GM21515 (cell line): ENCODE measurements at regions not wholly inside any gene's neighbourhood (a gene's known extent, or its start where the extent isn't known, plus 50 kb on each side); places are given as distances from the start of the nearest gene placed in this dataset.
"Not testable (repeated sequence)": the region's sequence is repeated elsewhere in the genome, so short reads cannot be mapped to it uniquely, and the experiment has no call there.

Source experiments
- ATAC-seq: cut with Tn5 transposase; IDR thresholded peaks from one replicate; pipeline ENCODE4 v1.9.1; 2021; ENCODE audit not compliant: unreplicated experiment

DNA sequence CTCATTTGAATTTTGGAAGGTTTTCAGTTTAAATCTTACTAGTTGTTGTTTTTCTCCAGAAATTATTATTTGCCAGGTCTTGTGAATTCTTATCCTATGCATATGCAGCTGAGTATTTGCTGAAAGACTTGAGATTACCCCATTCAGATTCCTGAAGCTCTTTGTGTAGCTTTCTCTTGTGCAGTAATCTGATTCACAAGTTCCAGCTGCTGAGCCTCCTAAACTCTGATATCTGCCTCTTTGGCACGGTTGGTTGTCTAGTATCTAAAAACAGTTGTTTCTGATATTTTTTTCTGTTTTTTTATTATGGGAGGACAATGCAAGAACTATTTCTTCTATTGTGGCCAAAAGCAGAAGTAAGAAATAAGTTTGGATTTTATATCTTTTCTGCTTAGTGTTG is 863.9 kb upstream of the MANEA start:
- no peak for ATAC-seq

DNA sequence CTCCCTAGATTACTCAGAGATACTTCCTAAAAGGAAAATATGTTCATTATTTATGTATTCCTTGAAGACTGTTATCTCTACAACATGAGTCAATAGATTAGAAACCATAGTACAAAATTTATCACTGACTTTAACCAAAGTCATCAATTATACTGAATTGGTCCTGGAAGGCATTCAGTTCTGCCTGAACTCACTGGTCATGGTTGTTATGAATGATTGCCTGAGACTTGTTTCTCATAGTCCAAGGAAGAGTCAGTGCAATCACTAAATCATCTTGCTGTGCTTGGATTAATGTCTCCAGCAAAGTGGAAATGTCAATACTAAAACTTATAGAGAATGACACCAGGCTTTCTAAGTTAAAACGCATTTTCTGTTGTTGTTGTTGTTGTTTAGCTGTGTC is 878.6 kb upstream of the MANEA start:
- ATAC-seq = no peak

DNA sequence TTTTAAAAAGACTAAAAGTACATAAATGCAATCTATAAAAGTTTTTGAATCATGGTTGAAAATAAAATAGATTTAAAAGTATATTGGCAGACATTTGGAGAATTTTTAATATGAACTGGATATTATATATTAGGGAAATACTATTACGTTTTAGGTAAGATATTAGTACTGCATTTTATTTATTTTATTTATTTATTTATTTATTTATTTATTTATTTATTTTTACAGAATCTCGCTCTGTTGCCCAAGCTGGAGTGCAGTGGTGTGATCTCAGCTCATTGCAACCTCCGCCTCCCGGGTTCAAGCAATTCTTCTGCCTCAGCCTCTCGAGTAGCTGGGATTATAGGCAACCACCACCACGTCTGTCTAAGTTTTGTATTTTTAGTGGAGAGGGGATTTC is 890.1 kb upstream of the MANEA start:
- not testable (repeated sequence) for ATAC-seq

DNA sequence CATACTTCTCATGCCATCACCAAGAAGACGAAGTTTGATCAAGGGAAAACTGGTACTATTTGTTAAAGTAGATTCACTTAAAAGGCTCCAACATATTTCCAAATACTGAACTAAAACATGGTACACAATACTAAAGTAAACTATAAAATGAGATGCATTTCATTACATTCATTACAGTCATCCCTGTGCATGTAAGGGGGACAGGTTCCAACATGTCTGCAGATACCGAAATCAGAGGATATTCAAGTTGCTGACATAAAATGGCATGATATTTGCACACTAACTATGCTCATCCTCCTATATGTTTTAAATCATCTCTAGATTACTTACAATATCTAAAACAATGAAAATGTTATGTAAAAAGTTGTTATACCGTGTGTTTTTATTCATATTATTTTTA is 893.9 kb upstream of the MANEA start:
- no peak for ATAC-seq

DNA sequence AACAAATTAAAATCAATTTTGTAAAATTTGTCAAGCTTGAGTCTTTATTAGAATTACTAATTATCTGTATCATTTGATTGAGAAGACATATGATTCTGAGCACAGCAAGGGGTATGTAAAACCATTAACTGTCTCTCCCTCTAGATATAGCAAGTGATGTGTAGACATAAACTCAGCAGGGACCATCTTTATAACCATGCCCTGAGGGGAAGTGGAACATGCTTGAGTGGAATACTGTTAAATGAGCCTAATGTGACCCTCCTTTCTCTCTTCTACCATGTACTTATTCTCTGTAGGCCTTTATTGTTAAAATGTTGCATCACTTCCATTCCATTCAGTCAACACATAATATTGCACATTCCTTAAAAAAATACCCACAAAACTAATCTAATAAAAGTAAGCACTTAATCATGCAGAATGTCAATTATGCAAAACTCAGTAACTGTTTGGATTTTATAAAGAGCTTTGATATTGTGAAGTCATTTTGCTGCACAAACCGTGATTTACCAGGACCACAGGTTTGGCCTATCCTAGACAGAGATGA is 896.6 kb upstream of the MANEA start:
- no peak for ATAC-seq

DNA sequence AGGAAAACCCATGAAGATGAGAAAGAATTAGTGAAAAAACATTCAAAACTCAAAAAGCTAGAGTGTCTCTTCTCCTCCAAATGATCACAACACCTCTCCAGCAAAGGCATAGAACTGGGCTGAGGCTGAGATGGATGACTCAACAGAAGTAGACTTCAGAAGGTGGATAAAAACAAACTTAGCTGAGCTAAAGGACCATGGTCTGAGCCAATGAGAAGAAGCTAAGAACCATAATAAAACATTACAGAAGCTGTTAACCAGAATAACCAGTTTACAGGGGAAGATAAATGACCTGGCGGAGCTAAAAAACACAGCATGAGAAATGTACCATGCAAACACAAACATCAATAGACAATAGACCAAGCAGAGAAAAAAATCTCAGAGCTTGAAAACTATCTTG is 904.1 kb upstream of the MANEA start:
- ATAC-seq = no peak

DNA sequence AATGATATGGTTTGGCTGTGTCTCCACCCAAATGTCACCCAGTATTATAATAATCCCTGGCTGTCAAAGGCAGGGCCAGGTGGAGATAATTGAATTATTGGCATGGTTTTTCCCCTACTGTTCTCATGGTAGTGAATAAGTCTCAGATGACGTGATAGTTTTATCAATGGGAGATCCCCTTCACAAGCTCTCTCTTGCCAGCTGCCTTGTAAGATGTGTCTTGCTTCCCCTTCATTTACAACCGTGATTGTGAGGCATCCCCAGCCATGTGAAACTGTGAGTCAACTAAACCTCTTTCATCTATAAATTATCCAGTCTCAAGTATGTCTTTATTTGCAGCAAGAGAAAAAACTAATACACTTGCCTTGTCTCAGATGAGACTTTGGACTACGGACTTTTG is 907.3 kb upstream of the MANEA start:
- ATAC-seq = no peak

DNA sequence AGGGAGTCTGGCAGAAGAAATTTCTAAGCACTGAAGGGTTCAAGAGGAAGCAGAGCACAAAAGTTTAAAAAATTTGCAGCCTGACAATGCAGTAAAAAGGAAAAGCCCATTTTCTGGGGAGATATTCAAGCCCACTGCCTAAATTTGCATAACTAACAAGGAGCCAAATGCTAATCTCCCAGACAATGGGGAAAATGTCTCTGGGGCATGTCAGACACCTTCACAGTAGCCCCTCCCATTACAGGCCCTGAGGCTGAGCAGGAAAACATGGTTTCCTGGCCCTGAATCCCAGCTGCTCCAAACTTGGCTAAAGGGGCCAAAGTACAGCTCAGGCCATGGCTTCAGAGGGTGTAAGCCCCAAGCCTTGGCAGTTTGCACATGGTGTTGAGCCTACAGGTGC is 908.5 kb upstream of the MANEA start:
- ATAC-seq = no peak

DNA sequence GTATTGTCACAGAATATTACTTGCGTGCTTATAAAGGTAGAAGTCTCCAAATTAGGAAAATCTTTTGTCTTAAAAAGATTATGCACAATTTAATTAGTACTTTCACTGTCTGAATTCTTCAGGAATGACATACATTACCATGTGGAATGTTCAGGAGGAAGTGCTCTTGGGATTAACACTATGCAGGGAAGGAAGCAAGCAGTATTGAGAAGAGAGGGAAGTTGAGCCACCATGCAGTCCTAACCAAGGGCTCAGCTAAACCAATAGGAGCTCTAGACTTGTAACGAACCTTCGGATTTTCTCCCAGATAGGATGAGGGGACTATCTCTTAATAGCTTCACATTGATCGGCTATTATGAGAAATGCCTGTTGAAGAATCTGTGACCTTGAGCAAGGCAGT is 918.4 kb upstream of the MANEA start:
- no peak for ATAC-seq

DNA sequence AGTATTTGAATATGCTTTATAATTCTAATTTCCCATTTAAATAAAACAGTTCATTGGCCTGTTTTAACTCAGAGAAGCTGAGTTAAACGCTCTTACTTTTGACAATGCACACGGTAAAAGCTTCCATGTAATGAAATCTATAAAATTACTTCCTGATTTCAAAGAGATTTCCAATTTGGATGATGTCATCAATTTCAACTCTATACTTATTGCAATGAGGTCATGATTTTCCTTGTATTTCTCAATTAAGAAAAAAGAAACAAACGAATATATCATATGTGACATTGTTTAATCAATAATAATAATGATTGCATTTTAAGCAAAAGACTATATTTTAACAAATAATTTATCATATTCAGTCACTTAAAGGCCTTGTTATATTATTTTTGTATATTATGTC is 926.1 kb upstream of the MANEA start:
- no peak for ATAC-seq

DNA sequence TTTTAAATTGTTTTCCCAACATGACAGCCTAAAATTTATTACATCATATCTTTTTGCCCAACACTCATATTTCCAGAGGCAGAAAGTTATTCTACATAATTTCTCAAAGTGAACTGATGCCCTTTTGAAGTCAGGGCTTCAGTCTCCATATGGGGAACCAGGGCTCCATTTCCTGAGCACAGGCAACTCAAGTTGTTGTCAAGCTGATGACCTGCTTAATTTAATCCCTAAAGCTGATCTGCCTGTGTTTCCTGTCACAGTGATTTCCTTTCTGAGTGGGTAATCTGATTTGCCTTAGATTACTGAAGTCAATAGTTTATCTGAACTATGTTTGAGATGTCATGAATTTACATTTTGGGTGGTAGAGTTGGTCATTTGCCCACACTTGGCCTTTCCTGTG is 932.1 kb upstream of the MANEA start:
- ATAC-seq = no peak

DNA sequence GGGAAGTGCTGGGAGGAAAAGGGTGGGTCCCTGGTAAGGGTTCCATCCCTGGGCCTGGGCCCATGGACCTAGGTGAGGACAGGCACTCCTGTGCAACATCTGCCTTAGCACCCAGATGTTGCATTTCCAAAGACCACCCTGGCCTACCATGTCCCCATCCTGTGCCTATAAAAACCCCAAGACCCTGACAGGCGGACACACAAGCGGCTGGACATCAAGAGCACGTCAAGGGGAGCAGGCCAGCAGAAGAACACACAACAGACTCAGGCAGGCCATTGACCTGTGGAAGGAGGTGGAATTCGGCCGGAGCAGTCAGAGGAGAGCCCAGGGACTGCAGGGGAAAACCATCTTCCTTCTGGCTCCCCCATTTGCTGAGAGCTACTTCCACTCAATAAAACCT is 937.8 kb upstream of the MANEA start:
- no peak for ATAC-seq

DNA sequence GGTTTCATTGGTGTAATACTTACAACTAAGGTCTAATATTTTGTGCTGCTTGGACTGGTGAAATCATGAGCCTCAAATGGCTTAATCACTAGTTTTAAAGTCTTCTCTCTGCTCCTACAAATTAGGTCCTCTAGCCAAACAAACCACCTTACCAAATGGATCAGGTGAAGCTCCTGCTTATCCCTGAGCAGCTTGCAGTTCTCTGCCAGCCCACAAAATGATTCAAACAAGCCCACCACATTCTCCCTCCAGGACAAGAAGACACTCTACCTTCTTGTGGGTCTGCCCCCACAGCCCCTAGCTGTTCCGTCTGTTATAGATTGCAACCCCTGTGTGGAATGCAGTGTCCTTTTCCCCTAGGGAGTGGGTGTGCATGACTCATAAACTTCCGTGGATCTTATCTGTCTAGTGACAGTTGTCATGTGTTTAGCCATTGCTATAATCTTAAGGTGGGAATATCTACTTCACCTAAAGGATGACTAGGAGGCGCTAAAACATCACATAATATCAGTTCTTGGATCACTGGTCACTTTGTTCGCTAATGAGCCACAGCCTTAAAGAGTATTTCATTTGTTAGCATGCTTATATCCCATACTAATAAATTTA is 940.5 kb upstream of the MANEA start:
- ATAC-seq = no peak

DNA sequence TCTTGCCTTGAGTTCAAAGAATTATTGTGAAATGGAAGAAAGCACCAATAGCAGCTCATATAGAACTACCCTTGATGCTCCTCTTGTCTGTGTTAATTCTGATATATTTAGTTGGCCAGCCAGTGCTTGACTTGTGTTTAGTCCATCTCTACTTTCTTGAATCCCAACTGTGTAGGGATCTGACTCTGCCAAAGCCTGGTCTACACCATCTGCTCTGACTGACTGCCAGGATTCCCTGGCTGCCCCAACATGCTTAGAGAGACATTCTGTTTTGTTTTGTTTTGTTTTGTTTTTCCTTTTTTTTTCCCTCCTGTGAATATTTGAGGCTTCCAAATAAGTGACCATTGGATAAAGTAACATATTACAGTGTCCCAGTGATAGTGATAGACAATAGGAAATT is 953.7 kb upstream of the MANEA start:
- ATAC-seq = no peak

DNA sequence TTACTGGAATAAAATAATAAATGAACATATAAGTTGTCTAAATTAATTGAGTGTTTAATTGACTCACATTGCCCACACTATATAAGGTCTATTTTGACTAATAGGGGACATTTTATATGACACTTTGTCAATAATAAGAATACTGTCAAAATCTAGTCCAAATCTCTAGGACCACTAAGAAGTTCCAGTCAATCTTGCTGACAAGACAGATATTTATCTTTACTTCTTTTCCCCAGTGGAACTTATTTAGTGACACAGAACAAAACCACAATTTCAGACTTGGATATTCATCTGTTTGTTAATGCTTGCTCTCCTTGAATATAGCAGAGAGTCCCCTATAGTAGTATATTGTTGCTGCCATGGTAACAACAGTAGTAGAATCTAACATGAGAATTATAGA is 954.6 kb upstream of the MANEA start:
- no peak for ATAC-seq

DNA sequence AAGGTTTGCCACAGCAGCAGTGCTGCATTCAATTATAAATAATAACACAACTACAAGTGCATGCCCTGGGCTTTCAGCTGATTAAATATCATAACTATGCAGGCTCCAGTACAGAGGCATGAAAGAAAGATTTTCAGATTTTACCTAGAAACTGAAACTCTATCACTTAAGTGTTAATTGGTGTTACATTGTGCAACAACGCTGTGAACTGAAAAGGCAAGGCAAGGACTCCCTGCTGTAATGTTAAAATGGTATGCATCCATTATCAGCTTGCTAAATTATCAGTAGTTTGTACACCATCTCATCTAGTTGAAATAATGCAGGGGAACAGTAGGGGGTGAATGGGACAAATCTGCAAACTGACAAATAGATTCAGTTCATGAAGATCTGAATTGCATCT is 976.7 kb upstream of the MANEA start:
- ATAC-seq = no peak

DNA sequence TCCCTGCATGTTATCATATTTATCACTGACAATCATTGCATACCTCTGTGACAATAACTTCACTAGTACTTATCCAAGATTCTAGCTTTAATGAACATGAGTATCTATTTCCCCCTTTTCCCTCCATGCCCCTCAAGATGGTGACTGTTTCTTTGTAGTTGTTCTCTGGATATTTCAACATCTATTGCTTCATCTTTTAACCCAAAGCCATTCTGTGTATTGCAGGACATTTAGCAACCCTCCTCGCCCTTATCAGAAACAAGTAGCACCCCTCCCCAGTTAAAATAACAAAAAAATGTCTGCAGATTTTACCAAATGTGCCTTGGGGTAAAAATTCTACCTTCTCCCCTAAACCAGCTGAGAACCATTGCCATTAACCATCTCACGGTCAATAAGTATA is 979.8 kb upstream of the MANEA start:
- ATAC-seq = no peak

DNA sequence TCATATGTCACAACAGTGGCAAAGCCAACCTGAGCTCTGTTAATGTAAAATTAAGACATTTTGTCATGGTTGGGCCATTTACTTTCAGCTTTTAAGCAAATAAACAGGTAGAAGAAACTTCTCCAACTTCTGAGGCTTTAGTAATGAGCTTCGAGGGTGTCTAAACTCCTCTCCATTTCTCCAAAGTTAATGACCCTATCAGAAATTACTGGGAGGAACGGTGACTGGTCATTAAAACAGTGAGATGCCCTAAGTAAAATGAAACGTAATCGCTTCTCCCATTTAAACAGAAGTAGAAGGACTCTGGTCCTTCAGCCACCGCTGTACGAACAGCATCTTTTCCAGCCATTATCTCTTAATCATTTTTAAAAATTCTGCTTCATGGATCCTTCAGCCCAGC is 986.9 kb upstream of the MANEA start:
- no peak for ATAC-seq

DNA sequence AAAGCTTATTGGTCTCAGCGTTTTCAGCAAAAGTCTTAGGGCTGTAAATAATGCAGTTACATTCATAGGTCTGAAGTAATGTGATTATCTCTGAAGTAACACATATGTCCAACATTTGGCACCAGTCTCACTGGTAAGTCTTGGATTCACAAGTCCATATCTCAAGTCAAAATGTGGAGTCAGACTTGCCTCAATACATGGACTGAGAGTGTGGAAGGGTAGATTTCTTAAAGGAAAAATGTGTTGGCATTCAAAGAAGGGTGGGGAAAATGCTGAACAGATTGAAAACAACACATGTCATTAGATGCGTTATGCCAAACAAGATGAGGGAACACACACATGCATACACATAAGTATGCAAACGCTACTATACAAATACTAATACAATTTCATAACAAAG is 989.0 kb upstream of the MANEA start:
- ATAC-seq = no peak

DNA sequence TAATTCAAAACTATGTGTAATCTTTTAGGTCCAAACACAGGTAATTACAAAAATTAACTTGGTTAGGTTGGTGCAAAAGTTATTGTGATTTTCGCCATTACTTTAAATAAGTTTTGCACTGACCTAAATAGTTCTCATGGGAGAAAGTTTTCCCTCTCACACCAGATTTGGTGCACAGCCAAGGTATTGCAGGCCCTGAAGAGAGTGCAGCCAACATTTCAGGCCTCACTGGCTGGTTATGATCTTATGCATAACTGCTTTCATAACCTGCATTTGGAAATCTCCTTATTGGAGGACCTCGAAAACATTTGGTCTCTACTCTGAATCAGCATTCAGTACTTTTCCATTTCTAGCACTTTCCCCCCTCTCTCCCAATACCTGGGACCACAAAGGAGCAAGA is 993.1 kb upstream of the MANEA start:
- no peak for ATAC-seq

DNA sequence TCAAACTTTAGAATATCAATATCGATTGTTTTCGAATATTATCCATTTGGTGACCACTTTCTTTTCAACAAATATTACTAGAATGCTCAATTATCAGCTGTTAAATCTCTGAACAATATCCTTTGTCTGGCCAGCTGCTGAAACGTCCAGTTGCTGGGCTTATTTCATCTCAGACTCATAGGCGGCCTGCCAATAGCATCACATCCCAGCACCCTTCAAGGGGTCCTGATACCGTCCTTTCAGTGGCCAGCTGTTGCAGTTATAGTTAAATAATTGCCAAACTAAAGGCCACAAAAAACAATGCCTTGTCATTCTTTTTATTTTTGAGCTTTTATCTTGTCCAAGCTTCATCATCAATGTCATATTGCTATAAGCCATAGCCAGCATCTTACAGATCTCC is 1006.8 kb upstream of the MANEA start:
- ATAC-seq = no peak

DNA sequence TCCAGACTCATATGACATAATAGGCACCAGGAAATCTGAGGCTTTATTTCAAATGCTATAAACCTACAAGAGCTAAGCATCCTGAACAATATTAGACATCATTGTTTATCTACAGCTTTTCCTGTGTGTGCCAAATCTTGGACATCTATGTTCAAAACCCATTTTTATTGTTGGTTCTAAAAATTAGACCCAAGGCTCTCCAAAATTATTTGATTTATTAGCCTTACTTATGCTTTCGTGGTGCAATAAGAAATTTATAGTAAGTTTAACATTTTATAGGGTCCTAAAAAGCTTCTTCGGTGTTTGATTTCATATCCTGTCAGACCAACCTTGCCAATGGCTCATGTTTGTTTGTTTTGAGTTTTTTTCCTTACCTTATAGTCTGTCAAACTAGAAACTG is 1014.5 kb upstream of the MANEA start:
- ATAC-seq = no peak

DNA sequence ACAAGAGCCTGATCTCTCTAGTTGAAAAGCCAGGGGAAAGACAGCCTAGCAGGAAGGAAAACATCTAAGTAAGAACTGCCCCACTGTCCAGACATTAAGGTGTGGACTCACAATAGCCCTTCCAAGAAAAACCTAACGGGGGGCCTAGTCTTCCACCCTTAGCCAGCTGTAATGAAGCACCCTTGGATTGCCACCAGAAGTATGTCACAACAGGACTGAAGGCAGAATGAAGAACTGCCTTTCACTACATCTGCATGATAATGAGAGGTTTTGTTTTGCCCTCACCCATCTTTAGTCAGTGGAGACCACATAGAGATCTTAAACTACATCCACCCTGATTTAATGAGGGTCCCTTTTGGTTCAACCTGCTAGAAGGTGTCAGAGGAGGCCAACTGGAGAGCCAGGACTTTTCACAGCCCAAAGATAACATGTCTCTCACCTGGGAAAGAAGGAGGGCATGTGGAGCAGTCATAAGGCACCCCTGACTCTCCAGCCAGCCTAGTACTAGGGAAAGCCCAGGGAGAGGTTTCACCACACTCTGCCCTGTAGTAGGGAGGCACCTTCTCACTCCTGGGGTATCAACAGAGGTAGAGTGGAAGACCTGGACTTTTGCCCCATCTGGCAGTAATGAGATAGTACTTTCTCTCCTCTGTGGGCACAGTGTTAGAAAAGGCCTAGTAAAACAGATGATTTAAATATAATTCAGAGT is 1017.4 kb upstream of the MANEA start:
- no peak for ATAC-seq
